Thyroid gland (tissue), 4 donors: ENCODE measurements at regions not wholly inside any gene's neighbourhood (a gene's known extent, or its start where the extent isn't known, plus 50 kb on each side); places are given as distances from the start of the nearest gene placed in this dataset.

ENCODE experiments used
- CTCF ChIP-seq, 6 experiments: fragments of 200-600 bp in 3 of 6; fragments of 450-650 bp in 3 of 6; sonication (generic) in 3 of 6; IDR thresholded peaks; one replicate each; pipeline ENCODE4 v1.5.1; 2016 to 2019; ENCODE audit warnings: antibody characterized with exemption in 6 of 6, mild to moderate bottlenecking in 2 of 6, inconsistent platforms in 1 of 6, moderate library complexity in 1 of 6
- POLR2A ChIP-seq, 2 donors: fragments of 450-650 bp; IDR thresholded peaks; one replicate each; pipeline ENCODE4 v1.6.1; 2017; ENCODE audit warnings: antibody characterized with exemption in 2 of 2, mild to moderate bottlenecking in 2 of 2, moderate library complexity in 1 of 2

GRCh38 chr21:31420988-31421387, 76.9 kb upstream of the TIAM1 start:
- TF ChIP-seq CTCF (IDR thresholded peaks at IDR 0.05) (no peak), POLR2A (IDR thresholded peaks at IDR 0.05) (no peak)
